H9 (cell line): ENCODE measurements at regions not wholly inside any gene's neighbourhood (a gene's known extent, or its start where the extent isn't known, plus 50 kb on each side); places are given as distances from the start of the nearest gene placed in this dataset.

Experiments
- DNase-seq: peaks from one replicate; pipeline ENCODE4 v3.0.0-alpha.2; 2017
- H2AFZ ChIP-seq: one replicate; pipeline ENCODE4 v1.6.1; 2013; ENCODE audit warnings: mild to moderate bottlenecking, low read length, control low read depth, moderate library complexity
- H2AK5ac ChIP-seq: 2 replicates; pipeline ENCODE4 v1.6.1; 2013; ENCODE audit warnings: low read length, control low read depth, mixed read lengths; ENCODE audit not compliant: insufficient read length
- H2BK120ac ChIP-seq: one replicate; pipeline ENCODE4 v1.6.1; 2013; ENCODE audit warnings: low read depth, mild to moderate bottlenecking, low read length, control low read depth, inconsistent platforms; ENCODE audit not compliant: poor library complexity, severe bottlenecking
- H2BK12ac ChIP-seq: 2 replicates; pipeline ENCODE4 v1.6.1; 2013; ENCODE audit warnings: low read length, control low read depth, mixed read lengths, low read depth; ENCODE audit not compliant: insufficient read length
- H2BK15ac ChIP-seq: 2 replicates; pipeline ENCODE4 v1.6.1; 2013; ENCODE audit warnings: low read depth, low read length, control low read depth
- H2BK20ac ChIP-seq: one replicate; pipeline ENCODE4 v1.6.1; 2013; ENCODE audit warnings: low read depth, mild to moderate bottlenecking, low read length, control low read depth, inconsistent platforms; ENCODE audit not compliant: poor library complexity, severe bottlenecking
- H2BK5ac ChIP-seq: 2 replicates; pipeline ENCODE4 v1.6.1; 2013; ENCODE audit warnings: low read length, control low read depth, mixed read lengths; ENCODE audit not compliant: insufficient read length
- H3K14ac ChIP-seq: 2 replicates; pipeline ENCODE4 v1.6.1; 2013; ENCODE audit warnings: low read length, control low read depth; ENCODE audit not compliant: insufficient read depth
- H3K18ac ChIP-seq: 2 replicates; pipeline ENCODE4 v1.6.1; 2013; ENCODE audit warnings: low read depth, mild to moderate bottlenecking, mixed read lengths, low read length, control low read depth; ENCODE audit not compliant: insufficient read length
- H3K23ac ChIP-seq: 2 replicates; pipeline ENCODE4 v1.6.1; 2013; ENCODE audit warnings: low read length, control low read depth, mixed read lengths, low read depth; ENCODE audit not compliant: insufficient read length
- H3K23me2 ChIP-seq: 2 replicates; pipeline ENCODE4 v1.6.1; 2013; ENCODE audit warnings: low read depth, mild to moderate bottlenecking, mixed read lengths, low read length, control low read depth; ENCODE audit not compliant: insufficient read length, poor library complexity, severe bottlenecking
- H3K27ac ChIP-seq: 2 replicates; pipeline ENCODE4 v1.5.1; 2013; ENCODE audit warnings: low read length, control low read depth, mixed read lengths, low read depth; ENCODE audit not compliant: insufficient read length
- H3K27me3 ChIP-seq: 2 replicates; pipeline ENCODE4 v1.6.1; 2013; ENCODE audit warnings: low read length, control low read depth, inconsistent platforms; ENCODE audit not compliant: insufficient read depth
- H3K4ac ChIP-seq: 2 replicates; pipeline ENCODE4 v1.6.1; 2013; ENCODE audit warnings: low read depth, mild to moderate bottlenecking, control low read depth, inconsistent platforms, low read length, moderate library complexity
- H3K4me1 ChIP-seq: 2 replicates; pipeline ENCODE4 v1.6.1; 2013; ENCODE audit warnings: low read length, control low read depth, inconsistent platforms; ENCODE audit not compliant: insufficient read depth
- H3K4me2 ChIP-seq: 2 replicates; pipeline ENCODE4 v1.6.1; 2013; ENCODE audit warnings: low read length, control low read depth, mixed read lengths; ENCODE audit not compliant: insufficient read length, insufficient read depth
- H3K56ac ChIP-seq: 2 replicates; pipeline ENCODE4 v1.6.1; 2013; ENCODE audit warnings: low read depth, mild to moderate bottlenecking, mixed read lengths, low read length, control low read depth; ENCODE audit not compliant: insufficient read length
- H3K79me1 ChIP-seq: 2 replicates; pipeline ENCODE4 v1.6.1; 2013; ENCODE audit warnings: low read depth, mild to moderate bottlenecking, moderate library complexity, low read length, control low read depth, inconsistent platforms; ENCODE audit not compliant: insufficient read depth, poor library complexity, severe bottlenecking
- H3K79me2 ChIP-seq: 2 replicates; pipeline ENCODE4 v1.6.1; 2013; ENCODE audit warnings: low read length, control low read depth, inconsistent platforms; ENCODE audit not compliant: insufficient read depth
- H3K9ac ChIP-seq: 2 replicates; pipeline ENCODE4 v1.6.1; 2013; ENCODE audit warnings: low read length, control low read depth, mixed read lengths; ENCODE audit not compliant: insufficient read length; ENCODE audit errors: extremely low read depth
- H3K9me3 ChIP-seq: one replicate; pipeline ENCODE4 v1.6.1; 2013; ENCODE audit warnings: low read depth, low read length, inconsistent platforms; ENCODE audit not compliant: control insufficient read depth
- H3T11ph ChIP-seq: one replicate; pipeline ENCODE4 v1.6.1; 2013; ENCODE audit warnings: mild to moderate bottlenecking, low read length, control low read depth, inconsistent platforms
- H4K20me1 ChIP-seq: one replicate; pipeline ENCODE4 v1.6.1; 2013; ENCODE audit not compliant: control insufficient read depth, insufficient read length, insufficient read depth
- H4K5ac ChIP-seq: 2 replicates; pipeline ENCODE4 v1.6.1; 2013; ENCODE audit warnings: low read depth, mild to moderate bottlenecking, mixed read lengths, low read length, control low read depth; ENCODE audit not compliant: insufficient read length
- H4K8ac ChIP-seq: replicated peaks from 2 replicates; pipeline ENCODE4 v1.6.1; 2013; ENCODE audit warnings: low read length, control low read depth, mixed read lengths, low read depth; ENCODE audit not compliant: insufficient read length
- H4K91ac ChIP-seq: 2 replicates; pipeline ENCODE4 v1.6.1; 2013; ENCODE audit warnings: low read depth, mild to moderate bottlenecking, moderate library complexity, mixed read lengths, low read length, control low read depth; ENCODE audit not compliant: insufficient read length
- H3K27ac Mint-ChIP-seq, 3 experiments: 2 replicates in 2 of 3; 3 replicates in 1 of 3; pipeline ENCODE4 v1.8.0; 2020 to 2021; ENCODE audit warnings: mixed read lengths in 3 of 3, mild to moderate bottlenecking in 1 of 3, moderate library complexity in 1 of 3
- H3K27me3 Mint-ChIP-seq: 2 replicates; pipeline ENCODE4 v1.8.0; 2021; ENCODE audit warnings: low read depth, mild to moderate bottlenecking, moderate library complexity, mixed read lengths
- H3K36me3 Mint-ChIP-seq, 3 experiments: 2 replicates in 2 of 3; 3 replicates in 1 of 3; pipeline ENCODE4 v1.8.0; 2020 to 2021; ENCODE audit warnings: low read depth in 3 of 3, mixed read lengths in 3 of 3; ENCODE audit not compliant: insufficient read depth in 1 of 3
- H3K4me1 Mint-ChIP-seq, 2 experiments: 2 replicates each; pipeline ENCODE4 v1.8.0; 2020; ENCODE audit warnings: mixed read lengths in 2 of 2
- H3K4me3 Mint-ChIP-seq, 2 experiments: 2 replicates in 1 of 2; 3 replicates in 1 of 2; pipeline ENCODE4 v1.8.0; 2020 to 2021; ENCODE audit warnings: mild to moderate bottlenecking in 2 of 2, mixed read lengths in 2 of 2, moderate library complexity in 1 of 2
- H3K9me3 Mint-ChIP-seq, 2 experiments: 2 replicates in 1 of 2; 3 replicates in 1 of 2; pipeline ENCODE4 v1.8.0; 2020; ENCODE audit warnings: mild to moderate bottlenecking in 2 of 2, mixed read lengths in 2 of 2, moderate library complexity in 1 of 2
- WGBS: extraction: QIAGEN DNeasy Blood & Tissue Kit; methylation state at CpG from one replicate; pipeline ENCODE4 v1.1.7; 2013; ENCODE audit warnings: missing lambda C conversion rate, low lambda C conversion rate, mixed read lengths; ENCODE audit not compliant: insufficient read length; ENCODE audit errors: extremely low coverage; 5-methylcytosine and 5-hydroxymethylcytosine counted together
- TF ChIP-seq, protein P1 (sequence below): fragments of 200-600 bp; sonication (generic); conservative IDR thresholded peaks from 3 replicates; pipeline ENCODE4 v1.8.0; 2021; ENCODE audit warnings: antibody characterized with exemption, mild to moderate bottlenecking

DNA sequence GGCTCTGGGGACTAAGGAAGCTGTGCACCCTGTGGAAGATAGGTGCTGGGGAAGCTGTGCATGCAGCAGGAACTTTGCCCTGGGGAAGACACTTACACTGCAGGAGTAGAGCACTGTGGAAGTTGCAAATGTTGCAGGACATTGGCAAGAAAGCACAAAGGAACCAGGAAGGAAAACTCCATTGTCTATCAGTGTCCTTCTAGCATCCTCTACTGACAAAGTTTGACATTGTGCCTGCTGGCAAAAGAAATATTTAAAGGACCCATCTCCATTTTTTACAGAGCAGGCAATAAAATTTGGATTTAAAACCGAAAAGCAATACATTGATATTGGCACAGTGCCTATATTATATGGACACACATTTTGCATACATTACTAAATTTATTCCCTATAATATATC is 394.1 kb downstream of the PBX1 start:
- H3K4me2 ChIP-seq, result no peak overlapping the region
- no peak overlapping the region for H2AFZ ChIP-seq
- H3T11ph ChIP-seq, result no peak overlapping the region
- Mint-ChIP-seq H3K9me3 (peaks cover 8 to 12% of the 10 kb centered on the region in 2 experiments), H3K27me3 (no peaks in the 10 kb centered on the region), H3K36me3 (peaks cover 1 to 9% (median 7%) of the 10 kb centered on the region in 3 experiments; a peak in 6 of 7 replicates), H3K4me1 (peaks cover 4 to 13% of the 10 kb centered on the region in 2 experiments; a peak in 3 of 4 replicates), H3K4me3 (no peak overlapping the region), H3K27ac (no peak overlapping the region; a peak in 1 of 7 replicates)
- no peak overlapping the region for H3K4ac ChIP-seq
- H4K91ac ChIP-seq, result no peak overlapping the region
- no peak overlapping the region for H3K23ac ChIP-seq
- H2AK5ac ChIP-seq, result no peak overlapping the region
- H3K79me2 ChIP-seq, result no peaks in the 10 kb centered on the region
- H3K9ac ChIP-seq, result no peak overlapping the region
- no peak overlapping the region for H2BK15ac ChIP-seq
- WGBS, result no CpG with 5 or more reads among the region's 1 CpG
- no peak overlapping the region for H3K27ac ChIP-seq
- no peak overlapping the region for H2BK20ac ChIP-seq
- no peak overlapping the region for H4K8ac ChIP-seq
- no peaks in the 10 kb centered on the region for H4K20me1 ChIP-seq
- H2BK12ac ChIP-seq, result no peak overlapping the region
- H4K5ac ChIP-seq, result no peak overlapping the region
- H2BK5ac ChIP-seq, result no peak overlapping the region
- H3K14ac ChIP-seq, result no peak overlapping the region
- no peaks in the 10 kb centered on the region for H3K79me1 ChIP-seq
- no peak for DNase-seq
- H2BK120ac ChIP-seq, result no peak overlapping the region
- no peaks in the 10 kb centered on the region for H3K9me3 ChIP-seq
- no peak overlapping the region for H3K56ac ChIP-seq
- no peaks in the 10 kb centered on the region for H3K23me2 ChIP-seq
- H3K18ac ChIP-seq, result no peak overlapping the region
- H3K27me3 ChIP-seq, result peaks cover 2% of the 10 kb centered on the region; the same call in 1 of the 2 replicates
- TF ChIP-seq, protein P1, sequence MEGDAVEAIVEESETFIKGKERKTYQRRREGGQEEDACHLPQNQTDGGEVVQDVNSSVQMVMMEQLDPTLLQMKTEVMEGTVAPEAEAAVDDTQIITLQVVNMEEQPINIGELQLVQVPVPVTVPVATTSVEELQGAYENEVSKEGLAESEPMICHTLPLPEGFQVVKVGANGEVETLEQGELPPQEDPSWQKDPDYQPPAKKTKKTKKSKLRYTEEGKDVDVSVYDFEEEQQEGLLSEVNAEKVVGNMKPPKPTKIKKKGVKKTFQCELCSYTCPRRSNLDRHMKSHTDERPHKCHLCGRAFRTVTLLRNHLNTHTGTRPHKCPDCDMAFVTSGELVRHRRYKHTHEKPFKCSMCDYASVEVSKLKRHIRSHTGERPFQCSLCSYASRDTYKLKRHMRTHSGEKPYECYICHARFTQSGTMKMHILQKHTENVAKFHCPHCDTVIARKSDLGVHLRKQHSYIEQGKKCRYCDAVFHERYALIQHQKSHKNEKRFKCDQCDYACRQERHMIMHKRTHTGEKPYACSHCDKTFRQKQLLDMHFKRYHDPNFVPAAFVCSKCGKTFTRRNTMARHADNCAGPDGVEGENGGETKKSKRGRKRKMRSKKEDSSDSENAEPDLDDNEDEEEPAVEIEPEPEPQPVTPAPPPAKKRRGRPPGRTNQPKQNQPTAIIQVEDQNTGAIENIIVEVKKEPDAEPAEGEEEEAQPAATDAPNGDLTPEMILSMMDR, result peak; percentile 44; the same call in 2 of the 3 replicates
- no peaks in the 10 kb centered on the region for H3K4me1 ChIP-seq
